ENCODE measurements at regions not wholly inside any gene's neighbourhood (a gene's known extent, or its start where the extent isn't known, plus 50 kb on each side); places are given as distances from the start of the nearest gene placed in this dataset.
"Not testable (repeated sequence)": the region's sequence is repeated elsewhere in the genome, so short reads cannot be mapped to it uniquely, and the experiment has no call there.

DNA sequence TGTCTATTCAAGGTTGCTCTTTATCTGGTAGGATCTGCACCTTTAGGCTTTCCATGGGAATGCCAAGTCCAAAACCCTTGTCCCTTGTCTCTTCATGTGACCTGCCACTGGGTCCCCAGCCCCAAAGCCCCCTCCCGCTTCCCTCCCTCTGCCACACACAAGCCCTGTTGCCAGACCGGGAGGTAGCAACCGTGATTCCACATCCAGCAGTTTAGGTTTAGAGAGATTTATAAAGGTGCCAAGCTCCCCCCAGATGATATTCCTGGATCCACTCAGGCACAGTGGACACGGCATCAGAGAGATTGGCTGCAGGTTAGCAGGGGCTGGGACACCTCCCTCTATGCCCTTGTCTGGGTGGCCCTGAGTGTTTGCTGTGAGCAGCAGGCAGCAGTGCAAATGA lies 504.7 kb downstream of the CCDC171 start:
- DNase-seq (ENCODE audit: low read depth): no peak

DNA sequence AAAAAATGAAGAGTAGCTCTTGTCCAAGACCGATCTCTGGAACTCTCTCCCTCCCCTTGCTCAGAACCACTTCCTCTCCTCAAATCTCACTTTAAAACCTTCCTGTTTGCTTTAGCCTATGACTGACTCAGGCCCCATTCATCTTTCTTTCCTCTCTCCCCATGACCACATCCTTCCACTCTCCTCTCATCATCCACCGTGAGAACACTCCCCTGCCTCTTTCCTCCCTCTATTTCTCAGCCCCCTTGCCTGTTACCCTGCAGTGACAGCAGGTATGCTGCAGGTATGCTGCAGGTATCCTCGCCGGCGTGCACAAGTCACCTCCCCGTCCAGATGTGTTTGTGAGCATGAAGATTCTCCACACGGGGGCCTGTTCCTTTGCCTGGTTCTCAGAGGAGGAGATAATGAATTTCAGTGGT lies 505.3 kb downstream of the CCDC171 start:
- DNase-seq (ENCODE audit: low read depth): no peak

DNA sequence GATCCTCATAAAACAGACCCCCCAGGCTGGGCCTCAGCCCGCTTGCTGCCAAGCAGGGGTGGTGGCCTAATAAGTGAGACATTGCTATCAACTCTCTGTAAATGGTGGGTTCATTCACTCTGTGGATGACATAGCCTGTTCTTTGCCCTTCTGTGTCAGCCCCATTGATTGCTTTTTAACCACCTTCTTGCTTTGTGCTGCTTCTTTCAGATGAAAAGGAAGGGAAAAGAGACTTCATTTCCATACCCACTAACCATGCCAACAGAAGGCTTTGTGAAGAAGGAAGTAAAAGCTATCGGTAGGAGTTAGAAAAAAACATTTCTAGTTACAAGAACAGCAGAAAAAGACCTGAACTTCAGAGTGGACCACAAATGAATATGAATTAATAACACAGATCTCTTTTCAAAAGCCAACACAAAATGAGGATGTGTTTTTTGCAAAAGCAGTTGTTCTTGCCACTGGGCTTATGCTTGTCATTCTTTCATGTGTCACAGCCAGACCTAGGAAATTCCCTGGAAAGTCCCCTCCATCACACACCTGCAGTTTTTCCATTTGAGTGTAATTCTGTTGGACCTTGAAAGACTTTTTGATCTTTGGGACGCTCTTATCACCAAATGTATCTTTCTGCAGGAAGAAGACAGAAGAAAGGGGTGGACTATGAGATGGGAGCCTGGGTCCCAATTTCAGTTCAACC lies 507.7 kb downstream of the CCDC171 start:
- DNase-seq (ENCODE audit: low read depth): no peak

DNA sequence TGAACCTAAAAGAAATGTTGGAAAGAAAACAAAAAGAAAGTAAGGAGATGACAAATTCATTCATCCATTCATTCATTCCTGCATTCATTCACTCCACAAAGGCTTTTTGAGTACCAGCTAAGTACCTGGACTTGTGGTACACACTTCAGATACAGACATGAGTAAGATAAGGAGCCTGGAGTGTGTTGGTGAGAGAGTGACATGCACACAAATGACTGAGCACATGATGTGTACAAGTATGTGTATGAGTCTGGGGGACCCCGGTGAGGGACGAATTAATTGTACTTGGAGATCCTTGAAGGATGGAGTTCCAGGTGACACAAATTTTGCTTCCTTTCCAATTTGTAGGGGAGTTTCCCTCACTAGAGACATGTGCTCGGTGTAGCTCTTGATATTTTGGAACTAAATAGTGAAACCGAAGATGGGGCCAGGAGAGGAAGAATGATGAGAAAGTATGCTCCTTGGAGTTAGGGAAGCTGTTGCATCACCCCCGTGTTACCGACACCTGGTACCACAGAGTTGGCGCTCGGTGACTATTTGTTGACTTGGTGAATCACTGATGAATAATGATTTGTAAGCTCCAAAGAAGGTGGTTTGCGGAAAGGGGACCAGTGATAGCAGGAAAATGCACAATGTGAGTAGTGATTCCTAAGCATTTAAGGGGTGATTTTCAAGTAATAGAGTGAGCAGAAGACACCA lies 509.8 kb downstream of the CCDC171 start:
- DNase-seq (ENCODE audit: low read depth): no peak

DNA sequence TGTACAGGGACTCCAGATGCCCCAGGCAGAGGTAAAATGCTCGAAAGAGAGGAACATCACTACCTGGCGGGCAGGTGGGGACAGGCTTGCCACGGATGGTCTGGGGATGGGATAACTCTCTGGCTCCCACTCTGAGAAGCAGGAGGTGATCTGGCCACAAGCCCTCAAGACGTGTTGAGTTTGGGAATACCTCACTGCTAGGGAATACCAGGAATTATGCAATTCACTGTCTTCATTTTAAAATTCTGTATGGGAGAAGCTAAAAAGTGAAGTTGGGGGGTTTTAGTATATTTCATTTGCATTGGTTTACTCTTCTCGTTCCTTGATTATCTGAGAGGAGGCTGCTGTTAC lies 510.4 kb downstream of the CCDC171 start:
- no peak for DNase-seq (ENCODE audit: low read depth)

DNA sequence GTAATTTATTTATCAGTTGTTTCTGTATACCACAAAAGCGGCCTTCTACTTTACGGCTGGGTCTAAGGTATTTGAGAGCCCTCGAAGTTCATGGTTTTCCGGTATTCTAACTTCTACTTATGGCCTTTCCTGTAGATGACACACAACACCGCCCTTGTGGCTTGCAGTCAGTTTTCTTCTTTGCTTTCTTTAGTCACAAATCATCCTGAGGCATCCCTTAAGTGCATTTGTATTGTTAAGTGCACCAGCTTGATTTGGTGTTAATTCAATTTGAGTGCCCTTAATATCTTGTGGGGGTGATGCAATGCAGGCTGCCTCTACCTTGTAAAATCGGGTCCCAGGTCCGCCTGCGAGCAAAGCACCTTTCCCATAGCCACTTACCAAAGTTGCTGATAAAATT lies 511.9 kb downstream of the CCDC171 start:
- no peak for DNase-seq (ENCODE audit: low read depth)

DNA sequence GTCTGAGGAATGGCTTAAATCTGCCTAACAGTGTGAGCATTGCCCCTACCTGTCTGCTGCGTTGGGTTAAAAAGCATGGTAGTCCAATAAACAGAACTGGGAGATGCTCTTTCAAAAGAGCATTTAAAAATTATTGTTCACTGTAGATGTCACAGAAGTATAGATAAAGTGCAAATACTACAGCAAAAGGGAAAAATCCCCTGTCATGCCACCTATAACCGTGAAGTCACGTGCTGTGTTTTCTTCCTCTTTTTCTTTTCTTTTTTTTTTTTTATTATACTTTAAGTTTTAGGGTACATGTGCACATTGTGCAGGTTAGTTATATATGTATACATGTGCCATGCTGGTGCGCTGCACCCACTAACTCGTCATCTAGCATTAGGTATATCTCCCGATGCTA lies 513.4 kb downstream of the CCDC171 start:
- DNase-seq (ENCODE audit: low read depth): not testable (repeated sequence)

DNA sequence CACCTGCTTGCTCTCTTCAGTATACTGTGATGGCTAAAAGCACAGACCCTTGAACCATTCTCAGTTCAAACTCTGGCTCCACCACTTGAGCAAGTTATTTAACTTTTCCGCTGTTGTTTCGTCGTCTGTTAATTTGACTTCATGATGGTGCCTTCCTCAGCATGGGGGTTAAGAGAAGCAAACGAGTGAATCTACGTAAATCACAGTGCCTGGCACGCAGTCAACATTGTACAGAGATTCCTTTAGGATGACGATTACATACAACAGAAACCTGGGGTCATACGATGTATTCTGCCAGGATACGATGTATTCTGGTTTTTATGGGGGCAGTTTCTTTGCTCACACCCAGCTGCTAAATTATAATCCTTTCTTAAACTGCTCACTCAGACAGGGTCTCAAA lies 515.6 kb downstream of the CCDC171 start:
- DNase-seq (ENCODE audit: low read depth): no peak

DNA sequence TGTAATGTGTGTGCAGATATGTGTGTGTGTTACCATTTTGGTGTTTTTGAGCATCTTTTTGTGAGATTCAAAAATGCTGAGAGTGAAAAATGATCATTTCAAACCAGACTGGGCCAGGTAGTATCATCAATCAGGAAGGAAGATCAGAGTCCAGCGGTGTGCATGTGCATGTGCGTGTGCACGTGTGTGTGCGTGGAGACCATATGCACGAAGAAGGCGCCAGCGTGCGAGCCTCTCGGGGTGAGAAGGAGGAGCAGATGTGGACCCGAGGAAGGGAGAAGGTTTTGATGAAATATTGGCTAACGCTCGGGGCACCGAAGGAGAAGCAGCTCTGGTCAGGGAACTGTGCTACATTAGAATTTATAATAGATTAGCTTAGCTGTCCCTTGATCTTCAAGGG lies 516.4 kb downstream of the CCDC171 start:
- DNase-seq (ENCODE audit: low read depth): no peak

DNA sequence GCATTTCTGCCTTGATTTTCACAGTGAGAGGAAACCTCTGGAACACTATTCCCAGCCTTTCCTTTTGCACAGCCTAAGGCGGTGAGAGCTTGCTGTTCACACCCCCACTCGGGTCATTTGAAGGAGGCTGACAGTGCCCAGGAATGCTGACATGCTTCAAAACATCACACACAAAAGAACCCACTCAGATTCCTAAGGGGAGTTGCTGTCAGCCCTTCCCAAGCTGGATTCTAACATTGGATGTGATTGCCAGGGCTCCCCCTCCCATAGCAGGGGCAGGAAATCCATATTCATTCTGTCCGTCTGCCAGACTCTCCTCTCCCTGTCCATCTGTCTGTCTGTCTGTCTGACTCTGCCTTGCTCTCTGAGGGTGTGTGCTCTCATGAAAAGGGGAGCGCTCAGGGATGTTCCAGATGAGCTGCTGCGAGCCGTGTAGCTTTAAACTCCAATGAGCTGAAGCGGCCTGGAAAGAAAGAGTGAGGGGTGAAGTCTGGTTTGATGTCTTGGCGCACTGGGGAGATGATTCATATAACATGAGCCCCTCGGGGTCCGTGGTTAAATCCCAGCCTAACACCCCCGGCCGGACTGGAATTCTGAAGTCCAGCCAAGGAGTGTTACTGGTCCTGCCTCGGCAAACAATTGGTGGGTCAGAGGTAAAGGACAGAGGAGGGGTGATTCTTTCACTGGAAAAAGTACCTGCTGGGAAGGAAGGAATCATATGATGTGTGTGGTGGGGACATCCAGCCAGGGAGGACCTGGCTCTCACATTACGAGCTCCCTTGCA lies 517.0 kb downstream of the CCDC171 start:
- no peak for DNase-seq (ENCODE audit: low read depth)

DNA sequence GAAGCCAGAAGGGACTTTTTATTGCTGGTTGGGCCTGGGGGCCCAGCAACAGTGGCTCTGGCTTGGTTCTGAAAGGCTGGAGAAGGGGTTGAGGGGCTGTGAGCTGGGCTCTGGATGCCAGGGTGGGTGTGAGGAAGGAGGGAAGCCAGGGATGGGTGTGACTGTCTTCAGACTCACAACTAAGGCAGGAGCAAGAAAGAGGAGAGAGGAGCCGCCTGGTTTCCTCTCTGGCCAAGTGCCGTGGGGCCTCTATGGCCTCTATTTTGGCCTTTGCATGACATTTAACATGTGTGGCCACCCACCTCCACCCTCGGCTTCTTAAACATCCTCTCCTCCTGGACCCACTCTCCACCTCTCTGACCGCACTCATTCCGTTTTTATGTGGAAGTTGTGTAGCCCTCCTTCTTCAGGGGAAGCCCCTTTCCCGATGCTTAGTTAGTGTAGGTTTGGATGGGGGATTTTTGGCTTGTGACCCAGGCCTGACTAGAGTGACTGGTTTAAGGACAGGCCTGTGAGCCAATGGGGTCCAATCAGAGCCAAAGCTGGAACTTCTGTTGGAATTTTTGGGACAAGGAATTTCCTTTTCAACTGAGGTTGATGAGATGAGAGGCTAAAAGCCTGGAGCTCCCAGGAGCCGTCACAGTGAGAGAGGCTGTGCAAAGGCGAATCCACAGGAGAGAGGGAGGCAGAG lies 517.8 kb downstream of the CCDC171 start:
- DNase-seq (ENCODE audit: low read depth): no peak

DNA sequence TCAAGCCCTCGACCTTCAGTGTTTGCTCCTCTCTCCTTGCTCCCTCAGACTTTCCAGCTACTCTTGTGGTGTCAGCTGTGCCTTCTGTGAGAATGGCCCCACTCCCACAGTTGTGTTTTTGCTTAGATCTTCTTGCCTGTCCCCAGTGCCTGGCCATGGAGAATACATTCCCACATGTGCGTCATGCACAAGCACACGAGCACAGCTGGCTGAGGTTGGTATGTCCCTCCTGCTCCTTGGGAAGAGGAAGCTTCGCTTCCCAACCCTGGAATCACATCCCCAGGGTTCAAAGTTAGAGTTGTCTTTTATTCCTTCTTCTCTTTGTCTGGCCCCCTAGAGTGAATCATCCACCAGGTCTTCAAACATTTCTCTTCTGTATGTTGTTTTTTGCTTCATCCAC lies 518.6 kb downstream of the CCDC171 start:
- no peak for DNase-seq (ENCODE audit: low read depth)

DNA sequence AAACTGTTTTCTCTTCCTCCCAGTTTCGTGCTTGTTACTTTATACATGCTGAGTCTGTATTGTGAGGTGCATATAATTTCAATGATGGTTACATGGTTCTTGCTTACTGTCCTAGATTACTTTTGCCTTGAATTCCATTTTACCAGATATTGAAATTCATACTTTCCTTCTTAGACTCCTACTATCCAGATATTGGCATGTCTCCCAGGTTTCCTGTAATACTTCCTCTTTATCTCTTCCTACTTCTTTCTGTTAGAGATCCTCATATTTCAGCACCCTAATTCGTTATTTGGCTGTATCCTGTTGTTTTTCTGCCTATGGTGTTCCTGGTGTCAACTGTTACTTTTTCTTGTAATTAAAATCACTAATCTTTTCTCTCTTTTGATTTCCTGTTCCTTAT lies 522.1 kb downstream of the CCDC171 start:
- no peak for DNase-seq (ENCODE audit: low read depth)

DNA sequence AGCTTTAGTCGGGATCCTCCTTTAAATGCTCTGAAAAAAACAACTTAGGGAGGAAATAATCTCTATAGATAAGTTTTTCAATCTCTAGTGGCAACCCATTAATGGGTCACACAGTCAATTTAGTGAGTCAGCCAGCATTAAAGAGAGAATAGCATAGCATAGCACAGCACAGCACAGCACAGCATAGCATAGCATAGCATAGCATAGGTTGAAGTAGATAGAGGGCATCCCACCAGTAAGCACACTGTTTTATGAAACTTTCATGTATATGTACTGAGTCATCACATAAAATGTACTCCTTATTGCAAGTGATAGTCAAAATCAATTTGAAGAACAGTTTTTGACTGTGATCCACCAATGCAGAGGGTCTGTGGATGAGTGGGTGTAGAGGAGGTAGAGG lies 522.9 kb downstream of the CCDC171 start:
- DNase-seq (ENCODE audit: low read depth): no peak

DNA sequence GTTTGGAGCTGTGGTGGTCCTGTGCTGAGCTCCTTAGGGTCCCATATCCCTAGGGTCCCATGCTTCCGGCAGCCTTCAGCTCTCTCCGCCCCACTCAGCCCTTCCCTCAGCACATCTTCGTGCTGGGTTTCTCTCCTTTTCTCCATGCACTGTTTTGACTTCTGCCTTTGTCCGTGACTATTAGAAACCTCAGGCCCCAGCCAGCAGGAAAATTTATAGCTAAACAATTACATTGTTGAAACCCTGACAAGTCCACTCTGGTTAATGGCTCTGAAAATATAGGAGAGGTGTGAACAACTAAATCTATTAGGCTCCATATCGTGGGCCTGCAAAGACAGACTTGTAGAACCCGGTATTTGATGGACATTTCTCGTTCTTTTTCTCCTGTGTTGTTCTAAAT lies 523.7 kb downstream of the CCDC171 start:
- no peak for DNase-seq (ENCODE audit: low read depth)

DNA sequence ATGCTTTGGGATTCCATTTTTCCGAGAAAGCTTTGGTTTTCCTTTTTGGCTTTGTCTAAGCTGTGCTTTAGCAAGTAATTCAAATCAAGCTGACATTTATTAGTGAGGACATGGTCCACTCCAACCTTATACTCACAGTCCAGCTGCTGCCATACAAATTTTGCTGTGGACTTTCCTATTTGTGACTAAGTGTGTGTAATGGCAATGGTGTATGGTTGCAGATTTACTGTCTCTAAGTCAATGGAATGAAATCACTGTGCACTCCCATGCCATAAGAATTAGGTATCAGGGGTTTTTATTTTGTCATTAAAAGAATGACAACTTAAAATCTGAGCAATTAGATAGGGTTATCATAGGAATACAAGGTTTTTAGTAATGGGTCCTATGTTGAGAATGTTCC lies 530.0 kb downstream of the CCDC171 start:
- DNase-seq (ENCODE audit: low read depth): no peak

DNA sequence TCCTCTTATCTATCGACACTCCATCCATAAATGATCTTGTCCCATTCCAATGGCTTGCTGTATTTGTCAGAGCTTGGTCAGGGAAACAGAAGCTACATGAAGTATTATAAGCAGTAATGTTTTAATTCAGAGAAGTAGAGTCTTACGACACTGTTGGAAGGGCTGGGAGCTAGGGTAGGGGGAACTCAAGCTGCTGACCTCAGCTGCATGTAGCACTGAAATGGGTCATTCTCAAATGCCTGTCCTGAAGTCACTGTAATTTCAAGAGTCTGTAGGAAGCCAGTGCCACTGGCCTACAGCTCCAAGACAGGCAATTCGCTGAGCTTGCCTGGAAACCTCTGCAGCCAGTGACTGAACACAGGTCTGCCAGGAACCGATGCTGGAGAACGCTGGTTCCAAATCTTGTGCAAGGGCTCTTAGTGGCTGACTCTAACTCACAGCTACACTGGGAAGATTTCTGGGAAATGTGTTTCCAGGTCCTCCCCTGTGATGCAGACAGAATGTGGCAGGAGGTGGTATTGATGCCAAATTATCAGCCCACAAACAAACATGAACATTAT lies 532.4 kb downstream of the CCDC171 start:
- DNase-seq (ENCODE audit: low read depth): no peak

DNA sequence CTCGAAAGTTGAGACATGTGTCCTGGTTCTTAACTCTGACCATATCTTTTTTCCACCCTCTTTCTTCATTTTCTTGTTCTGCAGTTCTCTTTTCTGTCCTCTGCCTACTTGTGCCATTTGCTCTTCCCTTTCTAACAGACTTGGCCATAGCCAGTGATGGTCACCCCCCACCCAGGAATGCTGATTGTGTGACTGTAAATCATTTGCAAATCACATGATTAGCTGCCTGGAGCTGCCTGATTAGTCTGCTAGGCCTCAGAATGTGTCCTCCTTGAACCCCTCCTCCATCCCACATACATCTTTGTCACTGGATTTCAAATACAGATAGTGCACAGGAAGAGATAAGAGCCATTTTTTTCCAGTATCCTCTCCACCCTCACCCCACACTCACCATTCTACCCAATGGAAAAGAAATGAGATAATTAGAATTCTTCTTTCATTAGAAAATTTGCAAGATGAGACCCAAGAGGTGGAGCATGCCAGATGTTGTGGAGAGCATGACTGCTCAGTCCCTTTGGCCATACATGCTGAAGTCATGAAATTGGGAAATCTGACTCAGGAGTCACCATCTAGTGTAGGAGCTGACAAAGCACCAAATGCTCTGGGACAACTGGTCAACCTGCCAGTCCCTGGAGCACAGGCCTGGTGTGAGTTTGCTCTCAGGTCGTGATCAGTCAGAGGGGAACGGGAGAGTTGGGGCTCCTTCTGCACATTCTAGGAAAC lies 538.2 kb downstream of the CCDC171 start:
- DNase-seq (ENCODE audit: low read depth): no peak

DNA sequence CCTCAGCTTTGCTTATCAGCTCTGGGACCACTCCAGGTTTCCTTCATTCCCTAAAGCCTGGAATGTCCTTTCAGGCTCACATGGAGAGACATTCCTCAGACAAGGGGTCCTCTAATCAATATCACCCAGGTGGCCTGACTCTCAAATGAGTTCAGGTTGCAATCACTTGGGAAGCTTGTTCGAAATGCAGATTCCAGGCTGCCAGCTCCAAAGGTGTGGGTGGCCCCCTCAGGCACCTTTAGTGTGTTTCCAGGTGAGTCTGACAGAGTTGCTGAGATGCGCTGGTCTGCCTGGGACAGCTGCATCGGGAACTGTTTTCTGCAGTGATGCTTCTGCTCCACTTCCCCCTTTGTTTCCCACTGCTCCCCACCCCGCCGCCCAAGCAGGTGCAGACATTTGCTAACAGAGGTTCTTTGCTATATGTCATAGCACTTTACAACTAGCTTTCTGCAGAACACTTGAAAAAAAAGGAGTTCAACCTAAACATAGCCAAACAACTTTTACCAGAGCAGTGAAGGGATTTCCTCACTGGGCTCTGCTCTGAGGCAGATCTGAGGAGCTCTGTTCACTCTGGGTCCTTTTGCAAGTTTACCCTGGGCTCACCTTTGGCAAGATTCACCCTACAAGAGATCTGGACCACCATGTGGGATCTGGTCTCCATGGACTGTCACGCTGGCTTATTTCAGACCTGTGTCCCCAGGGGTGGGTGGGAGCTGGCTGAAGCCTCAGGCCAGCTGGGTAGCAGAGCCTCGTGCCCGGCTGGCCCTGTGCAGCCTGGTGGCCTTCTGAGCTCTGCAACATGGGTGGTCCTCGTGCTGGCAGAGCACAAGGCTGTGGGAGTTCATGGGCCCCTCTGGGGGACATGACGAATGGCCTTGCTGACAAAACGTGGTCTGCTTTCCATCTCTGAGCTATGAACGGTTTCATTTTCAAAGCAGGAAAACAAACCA lies 539.6 kb downstream of the CCDC171 start:
- DNase-seq (ENCODE audit: low read depth): no peak

DNA sequence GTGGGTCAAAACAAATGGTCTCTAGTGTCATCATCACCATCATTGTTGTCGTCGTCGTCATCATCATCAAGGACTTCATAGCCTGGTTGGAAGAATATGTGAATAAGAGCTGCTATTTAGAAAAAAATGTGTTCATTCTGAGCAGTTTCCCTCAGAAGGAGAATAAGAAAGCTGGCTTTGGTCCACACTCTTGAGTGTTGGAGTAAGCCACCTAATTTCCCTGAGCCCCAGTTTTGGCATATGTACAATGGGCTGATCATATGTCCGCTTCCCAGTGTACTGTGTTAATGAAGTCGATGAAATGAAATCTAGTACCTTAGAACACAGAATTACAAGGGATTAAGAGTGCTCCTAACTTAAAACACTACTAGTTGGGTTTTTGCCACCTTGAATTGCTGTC lies 545.5 kb downstream of the CCDC171 start:
- DNase-seq (ENCODE audit: low read depth): no peak

All from stimulated activated CD8-positive, alpha-beta memory T cell treated with anti-CD3 and anti-CD28 coated beads, Interleukin-15, amount 100 ng/mL, for 1 hour (primary cell).